ENCODE measurements at regions not wholly inside any gene's neighbourhood (a gene's known extent, or its start where the extent isn't known, plus 50 kb on each side); places are given as distances from the start of the nearest gene placed in this dataset.
A peak's percentile ranks its signal among the peaks of the same experiment; 100 is the strongest.

DNA sequence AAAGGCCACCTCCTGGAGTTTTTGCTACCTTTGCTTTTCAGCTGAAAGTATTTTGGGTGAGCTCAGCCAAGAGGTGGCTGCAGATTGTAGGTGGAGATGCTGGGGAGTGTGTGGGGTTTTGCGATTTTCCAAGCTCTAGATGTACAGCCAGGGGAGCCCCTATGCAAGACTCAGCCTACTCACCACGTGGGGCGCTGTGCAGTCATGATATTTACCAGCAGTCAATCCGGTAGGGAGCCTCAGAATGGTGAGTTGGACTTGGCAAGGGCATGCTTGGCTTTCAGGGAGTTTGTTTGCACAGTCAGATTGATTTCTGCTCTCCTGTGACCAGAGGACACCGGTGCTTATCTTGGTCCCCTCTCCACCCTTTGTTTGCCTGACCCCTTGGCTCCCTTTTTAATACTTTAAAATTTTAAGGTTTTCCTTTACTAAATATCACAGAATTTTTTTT, 175.3 kb downstream of the UTP18 start:
- TF ChIP-seq CTCF (IDR thresholded peaks at IDR 0.05) (peak; percentile 27 to 66 (median 61)), POLR2A (IDR thresholded peaks at IDR 0.05) (no peak)

All from thyroid gland (tissue), 4 donors.